GM11168 (cell line): ENCODE measurements at regions not wholly inside any gene's neighbourhood (a gene's known extent, or its start where the extent isn't known, plus 50 kb on each side); places are given as distances from the start of the nearest gene placed in this dataset.
"Not testable (repeated sequence)": the region's sequence is repeated elsewhere in the genome, so short reads cannot be mapped to it uniquely, and the experiment has no call there.

Experiments used
- in situ Hi-C: fragments of 300-500 bp; cut with MboI; formaldehyde crosslinking; loops from one replicate; pipeline ENCODE4 v1.12.0; 2022; ENCODE audit warnings: low sequenced_read_pairs; ENCODE audit not compliant: unreplicated experiment

- in situ Hi-C loops: no loop called here
These were observed 686.7 kb downstream of the NYAP2 start for GRCh38 chr2:226086190-226086589.

GRCh38 chr2:226085425-226085824 is 685.9 kb downstream of the NYAP2 start:
- in situ Hi-C loops: not testable (repeated sequence)

- in situ Hi-C loops: no loop called here
These were observed 680.8 kb downstream of the NYAP2 start for GRCh38 chr2:226080334-226080733.

- in situ Hi-C loops: no loop called here
These were observed 680.2 kb downstream of the NYAP2 start for GRCh38 chr2:226079671-226080181.

GRCh38 chr2:226079196-226079595 is 679.7 kb downstream of the NYAP2 start:
- in situ Hi-C loops: no loop called here

GRCh38 chr2:226078666-226079065 is 679.2 kb downstream of the NYAP2 start:
- in situ Hi-C loops: no loop called here

GRCh38 chr2:226077841-226078240 is 678.3 kb downstream of the NYAP2 start:
- in situ Hi-C loops: no loop called here

GRCh38 chr2:226077031-226077430 is 677.5 kb downstream of the NYAP2 start:
- in situ Hi-C loops: no loop called here

- in situ Hi-C loops: no loop called here
These were observed 677.0 kb downstream of the NYAP2 start for GRCh38 chr2:226076529-226076928.

GRCh38 chr2:226074391-226074790 is 674.9 kb downstream of the NYAP2 start:
- in situ Hi-C loops: no loop called here

- in situ Hi-C loops: no loop called here
These were observed 674.1 kb downstream of the NYAP2 start for GRCh38 chr2:226073496-226074160.

- in situ Hi-C loops: no loop called here
These were observed 667.4 kb downstream of the NYAP2 start for GRCh38 chr2:226066873-226067272.

- in situ Hi-C loops: no loop called here
These were observed 666.9 kb downstream of the NYAP2 start for GRCh38 chr2:226066391-226066790.

- in situ Hi-C loops: no loop called here
These were observed 665.5 kb downstream of the NYAP2 start for GRCh38 chr2:226064932-226065570.

GRCh38 chr2:226063704-226064440 is 664.4 kb downstream of the NYAP2 start:
- in situ Hi-C loops: no loop called here

GRCh38 chr2:226059961-226060627 is 660.6 kb downstream of the NYAP2 start:
- in situ Hi-C loops: no loop called here

- in situ Hi-C loops: no loop called here
These were observed 658.4 kb downstream of the NYAP2 start for GRCh38 chr2:226057914-226058313.

- in situ Hi-C loops: no loop called here
These were observed 657.9 kb downstream of the NYAP2 start for GRCh38 chr2:226057365-226057764.

- in situ Hi-C loops: no loop called here
These were observed 653.4 kb downstream of the NYAP2 start for GRCh38 chr2:226052772-226053416.

GRCh38 chr2:226050822-226051221 is 651.3 kb downstream of the NYAP2 start:
- in situ Hi-C loops: no loop called here
